ENCODE measurements at regions not wholly inside any gene's neighbourhood (a gene's known extent, or its start where the extent isn't known, plus 50 kb on each side); places are given as distances from the start of the nearest gene placed in this dataset.
"Not testable (repeated sequence)": the region's sequence is repeated elsewhere in the genome, so short reads cannot be mapped to it uniquely, and the experiment has no call there.

- Histone ChIP-seq H3K9me2 (replicated peaks; ENCODE audit: control insufficient read depth, low read length) (no peaks in the 10 kb centered on the region), H3K36me3 (ENCODE audit: control insufficient read depth, low read length) (no peaks in the 10 kb centered on the region), H3K9me3 (ENCODE audit: control insufficient read depth, insufficient read depth, low read length) (peaks cover 13% of the 10 kb centered on the region; the same call in 1 of the 2 replicates), H3K4me2 (ENCODE audit: low read length) (no peak overlapping the region), H3K79me2 (ENCODE audit: control insufficient read depth, low read length) (no peaks in the 10 kb centered on the region), H3K27me3 (ENCODE audit: control insufficient read depth, low read length) (no peaks in the 10 kb centered on the region), H3K27ac (ENCODE audit: low read depth, low read length) (no peak overlapping the region), H3K4me1 (ENCODE audit: control insufficient read depth, low read length) (peaks cover 12% of the 10 kb centered on the region), H3F3A (ENCODE audit: control insufficient read depth, insufficient read depth) (no peaks in the 10 kb centered on the region), H3K4me3 (ENCODE audit: low read length) (no peak overlapping the region), H4K20me1 (ENCODE audit: control insufficient read depth, insufficient read depth, low read depth, low read length) (no peaks in the 10 kb centered on the region)
- no peak for TF ChIP-seq EZH2phosphoT487 (IDR thresholded peaks at IDR 0.05; ENCODE audit: borderline replicate concordance, low read length)
- TF ChIP-seq CTCF (IDR thresholded peaks at IDR 0.05; ENCODE audit: low read depth, low read length, poor library complexity, severe bottlenecking) = no peak
Measured at GRCh38 chr13:48831248-48831647, 144.5 kb upstream of the FNDC3A start.

GRCh38 chr13:48833412-48833811, 142.3 kb upstream of the FNDC3A start:
- Histone ChIP-seq H3K27ac (ENCODE audit: low read depth, low read length) (no peak overlapping the region), H3K79me2 (ENCODE audit: control insufficient read depth, low read length) (no peaks in the 10 kb centered on the region), H3K4me1 (ENCODE audit: control insufficient read depth, low read length) (peaks cover 12% of the 10 kb centered on the region), H3K27me3 (ENCODE audit: control insufficient read depth, low read length) (no peaks in the 10 kb centered on the region), H4K20me1 (ENCODE audit: control insufficient read depth, insufficient read depth, low read depth, low read length) (no peaks in the 10 kb centered on the region), H3K9me2 (replicated peaks; ENCODE audit: control insufficient read depth, low read length) (no peaks in the 10 kb centered on the region), H3K36me3 (ENCODE audit: control insufficient read depth, low read length) (no peaks in the 10 kb centered on the region), H3K4me3 (ENCODE audit: low read length) (no peak overlapping the region), H3F3A (ENCODE audit: control insufficient read depth, insufficient read depth) (no peaks in the 10 kb centered on the region), H3K4me2 (ENCODE audit: low read length) (no peak overlapping the region), H3K9me3 (ENCODE audit: control insufficient read depth, insufficient read depth, low read length) (no peaks in the 10 kb centered on the region)
- TF ChIP-seq EZH2phosphoT487 (IDR thresholded peaks at IDR 0.05; ENCODE audit: borderline replicate concordance, low read length) (no peak), CTCF (IDR thresholded peaks at IDR 0.05; ENCODE audit: low read depth, low read length, poor library complexity, severe bottlenecking) (no peak)

- not testable (repeated sequence) for H3K79me2 ChIP-seq (ENCODE audit: control insufficient read depth, low read length); H3K9me3 ChIP-seq (ENCODE audit: control insufficient read depth, insufficient read depth, low read length); H3K27me3 ChIP-seq (ENCODE audit: control insufficient read depth, low read length); H3K36me3 ChIP-seq (ENCODE audit: control insufficient read depth, low read length); H3K4me3 ChIP-seq (ENCODE audit: low read length); H3K4me2 ChIP-seq (ENCODE audit: low read length); H3K4me1 ChIP-seq (ENCODE audit: control insufficient read depth, low read length); H3K27ac ChIP-seq (ENCODE audit: low read depth, low read length); H4K20me1 ChIP-seq (ENCODE audit: control insufficient read depth, insufficient read depth, low read depth, low read length); H3F3A ChIP-seq (ENCODE audit: control insufficient read depth, insufficient read depth); H3K9me2 ChIP-seq (replicated peaks; ENCODE audit: control insufficient read depth, low read length)
Measured at GRCh38 chr13:48835326-48835725, 140.4 kb upstream of the FNDC3A start.

- no peaks in the 10 kb centered on the region for H3K27me3 ChIP-seq (ENCODE audit: control insufficient read depth, low read length)
- no peaks in the 10 kb centered on the region for H3K79me2 ChIP-seq (ENCODE audit: control insufficient read depth, low read length)
- H3K9me2 ChIP-seq (replicated peaks; ENCODE audit: control insufficient read depth, low read length) = no peaks in the 10 kb centered on the region
- H3K4me3 ChIP-seq (ENCODE audit: low read length) = no peak overlapping the region
- no peak for TF ChIP-seq EZH2phosphoT487 (IDR thresholded peaks at IDR 0.05; ENCODE audit: borderline replicate concordance, low read length)
- no peak for TF ChIP-seq CTCF (IDR thresholded peaks at IDR 0.05; ENCODE audit: low read depth, low read length, poor library complexity, severe bottlenecking)
- H3K27ac ChIP-seq (ENCODE audit: low read depth, low read length) = no peak overlapping the region
- no peak overlapping the region for H3K4me2 ChIP-seq (ENCODE audit: low read length)
- H3K4me1 ChIP-seq (ENCODE audit: control insufficient read depth, low read length) = no peaks in the 10 kb centered on the region
- H3F3A ChIP-seq (ENCODE audit: control insufficient read depth, insufficient read depth) = no peaks in the 10 kb centered on the region
- H3K9me3 ChIP-seq (ENCODE audit: control insufficient read depth, insufficient read depth, low read length) = no peaks in the 10 kb centered on the region
- H4K20me1 ChIP-seq (ENCODE audit: control insufficient read depth, insufficient read depth, low read depth, low read length) = no peaks in the 10 kb centered on the region
- no peaks in the 10 kb centered on the region for H3K36me3 ChIP-seq (ENCODE audit: control insufficient read depth, low read length)
Measured at GRCh38 chr13:48838193-48838973, 137.3 kb upstream of the FNDC3A start.

All from DOHH2 (cell line).